ENCODE measurements at regions not wholly inside any gene's neighbourhood (a gene's known extent, or its start where the extent isn't known, plus 50 kb on each side); places are given as distances from the start of the nearest gene placed in this dataset.

DNA sequence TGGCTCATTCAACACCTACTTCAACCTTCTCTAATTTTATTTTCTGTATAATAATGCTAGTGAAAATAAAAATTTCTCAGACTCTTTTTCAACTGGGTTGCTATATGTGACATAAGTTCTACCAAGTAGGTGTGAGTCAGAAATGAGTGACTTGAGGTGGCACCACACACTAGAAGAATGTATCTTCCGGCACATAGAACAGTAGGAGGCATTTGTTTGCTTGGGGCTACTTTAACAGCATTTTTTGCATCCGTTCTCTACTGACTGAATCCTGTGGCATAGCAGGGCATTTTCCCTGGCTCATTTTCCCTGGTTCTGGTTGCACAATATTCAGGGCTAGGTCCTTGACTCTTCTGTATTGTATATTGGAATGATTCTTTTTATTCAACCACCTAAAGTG lies 194.0 kb upstream of the SLC16A7 start:
- Histone ChIP-seq H2AFZ (ENCODE audit: low read length) (no peak overlapping the region), H3K36me3 (ENCODE audit: insufficient read depth, low read length) (no peaks in the 10 kb centered on the region), H3K79me2 (ENCODE audit: insufficient read depth, low read depth, low read length) (no peaks in the 10 kb centered on the region), H3K4me2 (ENCODE audit: low read length) (no peak overlapping the region), H3K9me3 (ENCODE audit: low read length) (no peaks in the 10 kb centered on the region), H3K4me3 (ENCODE audit: low read depth, low read length, poor library complexity, severe bottlenecking) (no peak overlapping the region), H4K20me1 (ENCODE audit: insufficient read depth, low read length) (no peaks in the 10 kb centered on the region), H3K9me2 (ENCODE audit: insufficient read depth, low read length) (no peaks in the 10 kb centered on the region), H3K27ac (ENCODE audit: low read depth, low read length, poor library complexity, severe bottlenecking) (no peak overlapping the region), H3K4me1 (ENCODE audit: insufficient read depth, low read length, poor library complexity, severe bottlenecking) (no peaks in the 10 kb centered on the region)
- no TSS peak for BruUV-seq (replicated peaks)
- DNase-seq (ENCODE audit: low spot score) = no peak
- intact Hi-C loops (cut with micrococcal nuclease; ENCODE audit: unreplicated experiment) = loop anchor here (5.0 kb wide), 2 partner anchors 405 to 435 kb away; no protein-coding TSS in a partner anchor
- TF ChIP-seq CTCF (conservative IDR thresholded peaks at IDR 0.05; ENCODE audit: low read length) (no peak), EZH2phosphoT487 (IDR thresholded peaks at IDR 0.05; ENCODE audit: borderline replicate concordance, low read depth, low read length) (no peak)
- POLR2A ChIA-PET = no interaction called here
- CTCF ChIA-PET (ENCODE audit: unreplicated experiment) = no interaction called here

GRCh38 chr12:59398164-59398563 lies 197.7 kb upstream of the SLC16A7 start:
- ChIA-PET CTCF (ENCODE audit: unreplicated experiment) (no interaction called here), POLR2A (interaction anchor here (1.0 kb wide), 1 partner anchor 513 kb away, joined by 3 read pairs; no protein-coding TSS in a partner anchor)
- no peaks in the 10 kb centered on the region for H3K4me1 ChIP-seq (ENCODE audit: insufficient read depth, low read length, poor library complexity, severe bottlenecking)
- no peaks in the 10 kb centered on the region for H3K9me3 ChIP-seq (ENCODE audit: low read length)
- H3K27ac ChIP-seq (ENCODE audit: low read depth, low read length, poor library complexity, severe bottlenecking) = no peak overlapping the region
- no peak overlapping the region for H3K4me3 ChIP-seq (ENCODE audit: low read depth, low read length, poor library complexity, severe bottlenecking)
- intact Hi-C loops (cut with micrococcal nuclease; ENCODE audit: unreplicated experiment) = no loop called here
- no peaks in the 10 kb centered on the region for H3K36me3 ChIP-seq (ENCODE audit: insufficient read depth, low read length)
- no peaks in the 10 kb centered on the region for H3K9me2 ChIP-seq (ENCODE audit: insufficient read depth, low read length)
- no peak overlapping the region for H2AFZ ChIP-seq (ENCODE audit: low read length)
- BruUV-seq (replicated peaks) = no TSS peak
- H3K79me2 ChIP-seq (ENCODE audit: insufficient read depth, low read depth, low read length) = no peaks in the 10 kb centered on the region
- DNase-seq (ENCODE audit: low spot score) = no peak
- H4K20me1 ChIP-seq (ENCODE audit: insufficient read depth, low read length) = no peaks in the 10 kb centered on the region
- no peak for TF ChIP-seq EZH2phosphoT487 (IDR thresholded peaks at IDR 0.05; ENCODE audit: borderline replicate concordance, low read depth, low read length)
- no peak overlapping the region for H3K4me2 ChIP-seq (ENCODE audit: low read length)

- CTCF ChIA-PET (ENCODE audit: unreplicated experiment) = no interaction called here
- Histone ChIP-seq H3K4me3 (ENCODE audit: low read depth, low read length, poor library complexity, severe bottlenecking) (no peak overlapping the region), H3K27ac (ENCODE audit: low read depth, low read length, poor library complexity, severe bottlenecking) (no peak overlapping the region), H3K79me2 (ENCODE audit: insufficient read depth, low read depth, low read length) (no peaks in the 10 kb centered on the region), H4K20me1 (ENCODE audit: insufficient read depth, low read length) (no peaks in the 10 kb centered on the region), H3K4me1 (ENCODE audit: insufficient read depth, low read length, poor library complexity, severe bottlenecking) (no peaks in the 10 kb centered on the region), H3K4me2 (ENCODE audit: low read length) (no peak overlapping the region), H2AFZ (ENCODE audit: low read length) (no peak overlapping the region), H3K36me3 (ENCODE audit: insufficient read depth, low read length) (no peaks in the 10 kb centered on the region), H3K9me3 (ENCODE audit: low read length) (no peaks in the 10 kb centered on the region), H3K9me2 (ENCODE audit: insufficient read depth, low read length) (no peaks in the 10 kb centered on the region)
- no peak for DNase-seq (ENCODE audit: low spot score)
- POLR2A ChIA-PET = interaction anchor here (0.6 to 1.0 kb wide), 3 partner anchors 8 to 515 kb away, joined by 3 to 4 read pairs (median 4); no protein-coding TSS in a partner anchor
- no TSS peak for BruUV-seq (replicated peaks)
- intact Hi-C loops (cut with micrococcal nuclease; ENCODE audit: unreplicated experiment) = no loop called here
- TF ChIP-seq EZH2phosphoT487 (IDR thresholded peaks at IDR 0.05; ENCODE audit: borderline replicate concordance, low read depth, low read length) = no peak
- TF ChIP-seq CTCF (conservative IDR thresholded peaks at IDR 0.05; ENCODE audit: low read length) = no peak
Observed at GRCh38 chr12:59396919-59397318, 198.9 kb upstream of the SLC16A7 start.
